ENCODE measurements at regions not wholly inside any gene's neighbourhood (a gene's known extent, or its start where the extent isn't known, plus 50 kb on each side); places are given as distances from the start of the nearest gene placed in this dataset.
"Not testable (repeated sequence)": the region's sequence is repeated elsewhere in the genome, so short reads cannot be mapped to it uniquely, and the experiment has no call there.

DNA sequence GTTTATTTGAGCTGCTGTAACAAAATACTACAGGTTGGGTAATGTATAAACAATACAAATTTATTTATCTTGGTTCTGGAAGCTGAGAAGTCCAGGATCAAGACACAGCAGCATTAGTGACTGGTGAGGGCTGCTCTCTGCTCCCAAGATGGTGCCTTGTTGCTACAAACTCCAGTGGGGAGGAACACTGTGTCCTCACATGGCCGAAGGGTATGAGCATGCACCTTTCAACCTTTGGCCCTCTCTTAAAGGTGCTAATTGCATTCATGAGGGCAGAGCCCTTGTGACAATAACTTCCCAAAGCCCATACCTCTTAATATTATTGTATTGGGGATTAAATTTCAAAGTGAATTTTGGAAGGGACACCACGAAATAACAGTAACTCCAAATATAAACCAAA is 55.3 kb upstream of the ATP1B1 start:
- in situ Hi-C loops (cut with HindIII; ENCODE audit: low pct_ligation_motif_present, low sequenced_read_pairs): no loop called here
- TF ChIP-seq, protein P1, sequence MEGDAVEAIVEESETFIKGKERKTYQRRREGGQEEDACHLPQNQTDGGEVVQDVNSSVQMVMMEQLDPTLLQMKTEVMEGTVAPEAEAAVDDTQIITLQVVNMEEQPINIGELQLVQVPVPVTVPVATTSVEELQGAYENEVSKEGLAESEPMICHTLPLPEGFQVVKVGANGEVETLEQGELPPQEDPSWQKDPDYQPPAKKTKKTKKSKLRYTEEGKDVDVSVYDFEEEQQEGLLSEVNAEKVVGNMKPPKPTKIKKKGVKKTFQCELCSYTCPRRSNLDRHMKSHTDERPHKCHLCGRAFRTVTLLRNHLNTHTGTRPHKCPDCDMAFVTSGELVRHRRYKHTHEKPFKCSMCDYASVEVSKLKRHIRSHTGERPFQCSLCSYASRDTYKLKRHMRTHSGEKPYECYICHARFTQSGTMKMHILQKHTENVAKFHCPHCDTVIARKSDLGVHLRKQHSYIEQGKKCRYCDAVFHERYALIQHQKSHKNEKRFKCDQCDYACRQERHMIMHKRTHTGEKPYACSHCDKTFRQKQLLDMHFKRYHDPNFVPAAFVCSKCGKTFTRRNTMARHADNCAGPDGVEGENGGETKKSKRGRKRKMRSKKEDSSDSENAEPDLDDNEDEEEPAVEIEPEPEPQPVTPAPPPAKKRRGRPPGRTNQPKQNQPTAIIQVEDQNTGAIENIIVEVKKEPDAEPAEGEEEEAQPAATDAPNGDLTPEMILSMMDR (IDR thresholded peaks at IDR 0.05; ENCODE audit: low read depth, low read length, missing control alignments): no peak
- H3K27ac ChIP-seq: no peak overlapping the region

GRCh38 chr1:169052171-169052570 is 54.3 kb upstream of the ATP1B1 start:
- H3K27ac ChIP-seq; H3K27me3 ChIP-seq (replicated peaks); DNase-seq; in situ Hi-C loops (cut with HindIII; ENCODE audit: low pct_ligation_motif_present, low sequenced_read_pairs); H3K4me3 ChIP-seq (ENCODE audit: low read depth, low read length); H3K36me3 ChIP-seq (replicated peaks): not testable (repeated sequence)

More for the DNA sequence above, 55.3 kb upstream of the ATP1B1 start:
- Histone ChIP-seq H3K27me3 (replicated peaks) (no peaks in the 10 kb centered on the region), H3K4me3 (ENCODE audit: low read depth, low read length) (no peak overlapping the region), H3K36me3 (replicated peaks) (no peaks in the 10 kb centered on the region)
- DNase-seq: no peak

DNA sequence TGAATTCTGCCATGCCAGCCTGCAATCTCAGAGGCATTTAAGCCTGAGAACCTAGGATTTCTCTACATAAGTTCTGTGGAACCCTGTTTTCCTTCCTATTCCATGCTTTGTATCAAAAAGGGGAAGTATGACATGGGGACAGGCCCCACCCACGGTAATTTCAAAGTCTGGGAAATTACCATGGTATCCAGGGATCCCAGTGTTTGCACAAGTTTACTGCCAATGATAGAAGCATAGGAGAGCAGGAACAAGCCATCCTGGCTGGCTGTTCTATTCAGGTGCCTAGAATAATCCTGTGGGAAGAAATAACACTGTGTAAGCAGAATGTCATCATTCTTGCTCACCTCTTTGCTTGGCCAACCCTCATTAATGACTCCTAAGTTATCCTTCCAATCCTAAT is 53.8 kb upstream of the ATP1B1 start:
- TF ChIP-seq, protein P1 (IDR thresholded peaks at IDR 0.05; ENCODE audit: low read depth, low read length, missing control alignments): no peak
- no peak overlapping the region for H3K4me3 ChIP-seq (ENCODE audit: low read depth, low read length)
- in situ Hi-C loops (cut with HindIII; ENCODE audit: low pct_ligation_motif_present, low sequenced_read_pairs): no loop called here
- H3K36me3 ChIP-seq (replicated peaks): no peaks in the 10 kb centered on the region
- H3K27me3 ChIP-seq (replicated peaks): no peaks in the 10 kb centered on the region
- H3K27ac ChIP-seq: no peak overlapping the region
- no peak for DNase-seq

DNA sequence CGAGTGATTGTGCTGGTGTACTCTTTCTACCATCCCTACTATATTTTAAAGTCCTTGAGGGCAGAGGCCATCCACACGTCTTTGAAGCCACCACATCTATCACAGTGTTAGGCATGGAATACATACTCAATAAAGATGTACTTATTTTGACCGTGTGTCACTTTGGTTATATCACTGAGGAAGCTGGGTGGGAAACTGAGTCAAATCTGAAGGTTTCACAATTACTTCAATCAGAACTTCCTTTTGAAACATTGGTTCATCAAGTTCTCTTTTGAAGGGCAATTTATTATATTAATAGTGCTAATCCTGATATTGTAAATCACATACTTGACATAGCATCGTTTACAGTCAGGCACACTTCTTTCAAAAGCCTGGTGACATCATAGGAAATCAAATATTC is 53.3 kb upstream of the ATP1B1 start:
- in situ Hi-C loops (cut with HindIII; ENCODE audit: low pct_ligation_motif_present, low sequenced_read_pairs): no loop called here
- no peaks in the 10 kb centered on the region for H3K27me3 ChIP-seq (replicated peaks)
- no peak overlapping the region for H3K4me3 ChIP-seq (ENCODE audit: low read depth, low read length)
- TF ChIP-seq, protein P1 (IDR thresholded peaks at IDR 0.05; ENCODE audit: low read depth, low read length, missing control alignments): no peak
- no peak overlapping the region for H3K27ac ChIP-seq
- no peak for DNase-seq
- no peaks in the 10 kb centered on the region for H3K36me3 ChIP-seq (replicated peaks)

All from brain microvascular endothelial cell (primary cell).